WTC11 (cell line): ENCODE measurements at regions not wholly inside any gene's neighbourhood (a gene's known extent, or its start where the extent isn't known, plus 50 kb on each side); places are given as distances from the start of the nearest gene placed in this dataset.

ENCODE experiments used
- ATAC-seq: fragments of 200-7000 bp; cut with Tn5 transposase; 2 replicates; pipeline ENCODE4 v1.10.0; 2021; ENCODE audit warnings: mild to moderate bottlenecking, moderate library complexity
- CTCF ChIA-PET: fragments of 300-600 bp; sonication (Branson Sonifier 250); formaldehyde crosslinking; loops from one replicate; lab custom pipeline; 2021; ENCODE audit warnings: antibody characterized with exemption; lab: Charles Lee
- POLR2A ChIA-PET: fragments of 350-600 bp; sonication (Branson Sonifier 250); formaldehyde crosslinking; loops from one replicate; lab custom pipeline; 2021; ENCODE audit warnings: antibody characterized with exemption; lab: Charles Lee
- DNase-seq: peaks from one replicate; pipeline ENCODE4 v3.0.0; 2021; ENCODE audit warnings: low spot score
- H3K27ac Mint-ChIP-seq: 2 replicates; pipeline ENCODE4 v1.8.0; 2021; ENCODE audit warnings: mixed read lengths
- H3K27me3 Mint-ChIP-seq: 2 replicates; pipeline ENCODE4 v1.8.0; 2021; ENCODE audit warnings: low read depth, mild to moderate bottlenecking, moderate library complexity, mixed read lengths
- H3K36me3 Mint-ChIP-seq: 2 replicates; pipeline ENCODE4 v1.8.0; 2021; ENCODE audit warnings: mixed read lengths
- H3K4me1 Mint-ChIP-seq: 2 replicates; pipeline ENCODE4 v1.8.0; 2022; ENCODE audit warnings: mixed read lengths
- H3K4me3 Mint-ChIP-seq: 2 replicates; pipeline ENCODE4 v1.8.0; 2021; ENCODE audit warnings: mild to moderate bottlenecking, moderate library complexity, mixed read lengths
- H3K9me3 Mint-ChIP-seq: 2 replicates; pipeline ENCODE4 v1.8.0; 2021; ENCODE audit warnings: mixed read lengths
- AR ChIP-seq: fragments of 250-450 bp; sonication (Bioruptor Pico); IDR thresholded peaks from 2 replicates; pipeline ENCODE4 v1.9.0; 2021; ENCODE audit warnings: mild to moderate bottlenecking
- ATF3 ChIP-seq: sonication (generic); formaldehyde crosslinking; conservative IDR thresholded peaks from 2 replicates; pipeline ENCODE4 v1.8.1; 2022; ENCODE audit warnings: mild to moderate bottlenecking, missing genetic modification reagents
- CREM ChIP-seq: sonication (generic); formaldehyde crosslinking; IDR thresholded peaks from 2 replicates; pipeline ENCODE4 v1.8.1; 2022; ENCODE audit warnings: mild to moderate bottlenecking, missing genetic modification reagents, moderate library complexity
- E2F5 ChIP-seq: sonication (generic); formaldehyde crosslinking; IDR thresholded peaks from 2 replicates; pipeline ENCODE4 v1.8.1; 2022; ENCODE audit warnings: mild to moderate bottlenecking, moderate library complexity, missing genetic modification reagents
- FOXP4 ChIP-seq: sonication (generic); formaldehyde crosslinking; IDR thresholded peaks from 2 replicates; pipeline ENCODE4 v1.8.0; 2022; ENCODE audit warnings: mild to moderate bottlenecking, missing genetic modification reagents
- HMGA2 ChIP-seq: fragments of 250-450 bp; sonication (Bioruptor Pico); IDR thresholded peaks from 2 replicates; pipeline ENCODE4 v1.4.0; 2021; ENCODE audit warnings: mild to moderate bottlenecking, moderate library complexity
- KAT7 ChIP-seq: sonication (generic); formaldehyde crosslinking; IDR thresholded peaks from 2 replicates; pipeline ENCODE4 v1.8.1; 2023; ENCODE audit warnings: missing genetic modification reagents, mild to moderate bottlenecking, borderline replicate concordance
- MAX ChIP-seq: sonication (generic); formaldehyde crosslinking; IDR thresholded peaks from 2 replicates; pipeline ENCODE4 v1.8.0; 2022; ENCODE audit warnings: mild to moderate bottlenecking, missing genetic modification reagents
- MXD4 ChIP-seq: fragments of 250-450 bp; sonication (Bioruptor Pico); IDR thresholded peaks from 2 replicates; pipeline ENCODE4 v1.8.0; 2021; ENCODE audit warnings: mild to moderate bottlenecking, moderate library complexity, borderline replicate concordance
- MYBL2 ChIP-seq: sonication (generic); formaldehyde crosslinking; IDR thresholded peaks from 2 replicates; pipeline ENCODE4 v1.8.1; 2023; ENCODE audit warnings: mild to moderate bottlenecking, moderate library complexity, missing genetic modification reagents
- TEAD4 ChIP-seq: sonication (generic); formaldehyde crosslinking; IDR thresholded peaks from 2 replicates; pipeline ENCODE4 v1.8.0; 2022; ENCODE audit warnings: mild to moderate bottlenecking, missing genetic modification reagents
- ZBTB21 ChIP-seq: sonication (generic); formaldehyde crosslinking; IDR thresholded peaks from 2 replicates; pipeline ENCODE4 v1.8.1; 2023; ENCODE audit warnings: mild to moderate bottlenecking, missing genetic modification reagents, borderline replicate concordance
- ZMAT4 ChIP-seq: fragments of 250-450 bp; sonication (Bioruptor Pico); IDR thresholded peaks from 2 replicates; pipeline ENCODE4 v1.9.0; 2021; ENCODE audit warnings: mild to moderate bottlenecking
- ZNF232 ChIP-seq: sonication (generic); formaldehyde crosslinking; IDR thresholded peaks from 2 replicates; pipeline ENCODE4 v1.8.0; 2022; ENCODE audit warnings: mild to moderate bottlenecking, missing genetic modification reagents
- ZNF512 ChIP-seq: sonication (generic); formaldehyde crosslinking; IDR thresholded peaks from 2 replicates; pipeline ENCODE4 v1.8.1; 2022; ENCODE audit warnings: missing genetic modification reagents, borderline replicate concordance

- H3K36me3 Mint-ChIP-seq = peaks cover 8% of the 10 kb centered on the region
- H3K4me1 Mint-ChIP-seq = peaks cover 28% of the 10 kb centered on the region
- H3K4me3 Mint-ChIP-seq = no peak overlapping the region
- peak; percentile 63 for ATAC-seq
- no peak overlapping the region for H3K27ac Mint-ChIP-seq
- H3K27me3 Mint-ChIP-seq = no peaks in the 10 kb centered on the region; the same call in 1 of the 2 replicates
- peaks cover 11% of the 10 kb centered on the region for H3K9me3 Mint-ChIP-seq
- DNase-seq = peak; percentile 11
- TF ChIP-seq ZNF512 (no peak), AR (no peak), TEAD4 (CRISPR knock-in tag) (no peak), FOXP4 (CRISPR knock-in tag) (no peak), MXD4 (no peak), MYBL2 (CRISPR knock-in tag) (no peak), ZBTB21 (CRISPR knock-in tag) (no peak), ATF3 (CRISPR knock-in tag) (no peak), E2F5 (CRISPR knock-in tag) (no peak), KAT7 (no peak), ZNF232 (no peak), HMGA2 (no peak)
- TF ChIP-seq, all 79 proteins: peak for 0
- ChIA-PET POLR2A (interaction anchor here (0.6 kb wide), 2 partner anchors 295 to 566 kb away, joined by 4 read pairs; no protein-coding TSS in a partner anchor), CTCF (interaction anchor here (1.0 kb wide), 1 partner anchor 227 kb away, joined by 3 read pairs; no protein-coding TSS in a partner anchor)
Measured at GRCh38 chr11:28932940-28933339, 824.8 kb downstream of the METTL15 start.

- no peak for ATAC-seq
- Mint-ChIP-seq H3K4me1 (peaks cover 14% of the 10 kb centered on the region), H3K27me3 (no peaks in the 10 kb centered on the region), H3K36me3 (no peaks in the 10 kb centered on the region), H3K9me3 (no peaks in the 10 kb centered on the region), H3K4me3 (no peak overlapping the region), H3K27ac (no peak overlapping the region)
- ChIA-PET CTCF (no interaction called here), POLR2A (no interaction called here)
- TF ChIP-seq E2F5 (CRISPR knock-in tag) (no peak), ZMAT4 (CRISPR knock-in tag) (no peak), MYBL2 (CRISPR knock-in tag) (no peak), MAX (no peak), FOXP4 (CRISPR knock-in tag) (no peak), CREM (CRISPR knock-in tag) (no peak)
- no peak for DNase-seq
Measured at GRCh38 chr11:28924004-28924403, 815.8 kb downstream of the METTL15 start.
